K562 (cell line): ENCODE measurements at regions not wholly inside any gene's neighbourhood (a gene's known extent, or its start where the extent isn't known, plus 50 kb on each side); places are given as distances from the start of the nearest gene placed in this dataset.

Experiments used
- ATAC-seq: fragments of 200-7000 bp; cut with Tn5 transposase; 3 replicates; pipeline ENCODE4 v1.9.1; 2020; ENCODE audit warnings: moderate library complexity
- BruUV-seq: library from RNA; stranded (reverse); fragments of 400-500 nt; replicated peaks from 2 replicates; lab custom pipeline; 2021; lab: Mats Ljungman, UMichigan
- CTCF ChIA-PET: fragments of 300-600 bp; formaldehyde crosslinking; extraction: SDS; loops from one replicate; lab custom pipeline; 2021; ENCODE audit warnings: low intra/inter-chr PET ratio; lab: Yijun Ruan, JAX
- POLR2A ChIA-PET: fragments of 300-600, 350-650 bp; sonication (Branson Sonifier 250); formaldehyde crosslinking; extraction: SDS; loops from one replicate; lab custom pipeline; 2021; ENCODE audit warnings: antibody characterized with exemption, inconsistent platforms; lab: Yijun Ruan, JAX
- DNase-seq, 4 experiments: peaks; one replicate each; pipeline versions ENCODE4 v3.0.0 to v3.0.0-alpha.2; 2011 to 2018; ENCODE audit warnings: low spot score in 3 of 4, mixed read lengths in 3 of 4; ENCODE audit errors: extremely low read depth in 1 of 4
- FAIRE-seq: peaks from 2 replicates; lab custom pipeline; 2011; peaks lifted over from hg19 to GRCh38; lab: Jason Lieb, UNC
- H2AFZ ChIP-seq: 2 replicates; pipeline ENCODE4 v1.6.0; 2011; ENCODE audit warnings: low read depth, low read length, control low read depth, inconsistent platforms
- H3K27ac ChIP-seq: fragments of 200-600 bp; 3 replicates; pipeline ENCODE4 v1.8.0; 2011; ENCODE audit warnings: low read depth, mild to moderate bottlenecking, control low read depth, inconsistent platforms, low read length, moderate library complexity, mixed read lengths; ENCODE audit errors: extremely low read depth
- H3K27me3 ChIP-seq, 2 experiments: fragments of 300-600 bp in 1 of 2; 2 replicates in 1 of 2; 3 replicates in 1 of 2; pipeline versions ENCODE4 v1.6.0 to v1.8.0; 2011; ENCODE audit warnings: inconsistent platforms in 2 of 2, low read length in 2 of 2, mild to moderate bottlenecking in 1 of 2, mixed read lengths in 1 of 2, moderate library complexity in 1 of 2; ENCODE audit not compliant: control insufficient read depth in 2 of 2, insufficient read depth in 2 of 2
- H3K36me3 ChIP-seq: fragments of 300-600 bp; 3 replicates; pipeline ENCODE4 v1.8.0; 2011; ENCODE audit warnings: mild to moderate bottlenecking, low read length, inconsistent platforms; ENCODE audit not compliant: control insufficient read depth, insufficient read depth
- H3K4me1 ChIP-seq, 2 experiments: fragments of 200-600 bp in 1 of 2; replicated peaks in 1 of 2; 2 replicates in 1 of 2; 3 replicates in 1 of 2; pipeline versions ENCODE4 v1.5.1 to v1.8.0; 2011; ENCODE audit warnings: inconsistent platforms in 2 of 2, low read length in 2 of 2, mild to moderate bottlenecking in 1 of 2, mixed read lengths in 1 of 2, moderate library complexity in 1 of 2; ENCODE audit not compliant: control insufficient read depth in 2 of 2, insufficient read depth in 2 of 2
- H3K4me2 ChIP-seq: 2 replicates; pipeline ENCODE4 v1.6.1; 2011; ENCODE audit warnings: low read length, control low read depth, inconsistent platforms, mixed read lengths; ENCODE audit not compliant: insufficient read depth
- H3K4me3 ChIP-seq: fragments of 200-600 bp; sonication (generic), shearing (Covaris generic); 2 replicates; pipeline ENCODE4 v1.5.1; 2016; ENCODE audit warnings: control low read depth, inconsistent platforms
- H3K79me2 ChIP-seq: fragments of 200-600 bp; 3 replicates; pipeline ENCODE4 v1.8.0; 2011; ENCODE audit warnings: low read length, inconsistent platforms; ENCODE audit not compliant: control insufficient read depth, insufficient read depth
- H3K9ac ChIP-seq, 2 experiments: 2 replicates each; pipeline versions ENCODE4 v1.6.0 to v1.6.1; 2011; ENCODE audit warnings: low read depth in 2 of 2, low read length in 2 of 2, control low read depth in 1 of 2, inconsistent platforms in 1 of 2, mild to moderate bottlenecking in 1 of 2, mixed read lengths in 1 of 2; ENCODE audit not compliant: insufficient read depth in 1 of 2
- H3K9me1 ChIP-seq: one replicate; pipeline ENCODE4 v1.6.0; 2011; ENCODE audit warnings: inconsistent platforms, mild to moderate bottlenecking, low read length, moderate library complexity; ENCODE audit not compliant: control insufficient read depth, insufficient read depth
- H3K9me3 ChIP-seq: replicated peaks from 2 replicates; pipeline ENCODE4 v1.5.1; 2011; ENCODE audit warnings: low read depth, low read length, inconsistent platforms; ENCODE audit not compliant: control insufficient read depth, insufficient read depth
- H4K20me1 ChIP-seq: replicated peaks from 2 replicates; pipeline ENCODE4 v1.6.1; 2011; ENCODE audit warnings: low read length, inconsistent platforms, mixed read lengths; ENCODE audit not compliant: control insufficient read depth, insufficient read depth
- ARID3A ChIP-seq: IDR thresholded peaks from 2 replicates; pipeline ENCODE4 v1.6.1; 2012; ENCODE audit warnings: low read depth, low read length, improper control_type of control experiment, borderline replicate concordance
- HMG20B ChIP-seq: fragments of 250-450 bp; sonication (Bioruptor Pico); IDR thresholded peaks from 2 replicates; pipeline ENCODE4 v1.5.0; 2021; ENCODE audit warnings: mild to moderate bottlenecking
- HNRNPK ChIP-seq: fragments of 200-400 bp; formaldehyde crosslinking; IDR thresholded peaks from one replicate; pipeline ENCODE4 v1.6.1; 2018; ENCODE audit warnings: mild to moderate bottlenecking, low read depth, low read length; ENCODE audit not compliant: poor library complexity, severe bottlenecking
- RAD51 ChIP-seq: fragments of 450-650 bp; IDR thresholded peaks from 2 replicates; pipeline ENCODE4 v1.7.1; 2016; ENCODE audit warnings: low read depth, mild to moderate bottlenecking, borderline replicate concordance
- WGBS: fragments of 100-300 bp; shearing (Covaris generic); methylation state at CpG from one replicate; pipeline ENCODE4 v1.1.6; 2016; ENCODE audit warnings: low coverage, mixed read lengths; ENCODE audit not compliant: insufficient coverage; ENCODE audit errors: missing lambda C conversion rate; 5-methylcytosine and 5-hydroxymethylcytosine counted together
- in situ Hi-C: fragments of 300-500 bp; cut with MboI; formaldehyde crosslinking; loops from 4 replicates; pipeline ENCODE4 v1.15.0; 2018; ENCODE audit warnings: inconsistent platforms, mixed read lengths
- intact Hi-C: fragments of 100-400 bp; cut with micrococcal nuclease; formaldehyde crosslinking; loops from 2 replicates; pipeline ENCODE4 v1.14.2; 2022

- no TSS peak for BruUV-seq
- ATAC-seq (no peak), FAIRE-seq (no peak), DNase-seq (no peak)
- no peaks in the 10 kb centered on the region for H3K36me3 ChIP-seq
- H3K27ac ChIP-seq: no peak overlapping the region
- no peaks in the 10 kb centered on the region for H3K4me1 ChIP-seq
- no peak overlapping the region for H3K4me3 ChIP-seq
- H3K27me3 ChIP-seq: no peaks in the 10 kb centered on the region; a peak in 1 of 5 replicates
- H4K20me1 ChIP-seq: no peaks in the 10 kb centered on the region
- no peak overlapping the region for H3K4me2 ChIP-seq
- TF ChIP-seq ARID3A: no peak
- no peak for TF ChIP-seq HNRNPK
- no peak for TF ChIP-seq RAD51
- no peak for TF ChIP-seq HMG20B
- no peaks in the 10 kb centered on the region for H3K79me2 ChIP-seq
- no peak overlapping the region for H3K9ac ChIP-seq
- CTCF ChIA-PET: no interaction called here
- H3K9me3 ChIP-seq: no peaks in the 10 kb centered on the region
- no peaks in the 10 kb centered on the region for H3K9me1 ChIP-seq
- in situ Hi-C loops (no loop called here), intact Hi-C loops (no loop called here)
- 0% methylated on average over 4 of the region's 4 CpGs for WGBS
- POLR2A ChIA-PET: interaction anchor here (0.6 kb wide), 1 partner anchor 959 kb away, joined by 3 read pairs; no protein-coding TSS in a partner anchor
- no peak overlapping the region for H2AFZ ChIP-seq
Measured at GRCh38 chr2:238725298-238725697, 122.6 kb upstream of the TWIST2 start.
